Panc1 (cell line): ENCODE measurements at regions not wholly inside any gene's neighbourhood (a gene's known extent, or its start where the extent isn't known, plus 50 kb on each side); places are given as distances from the start of the nearest gene placed in this dataset.

Experiments used
- ATAC-seq: fragments of 200-7000 bp; cut with Tn5 transposase; 2 replicates; pipeline ENCODE4 v1.9.1; 2020; ENCODE audit warnings: mild to moderate bottlenecking, moderate library complexity
- BruUV-seq: library from RNA; stranded (reverse); fragments of 400-500 nt; replicated peaks from 2 replicates; lab custom pipeline; 2021; lab: Mats Ljungman, UMichigan
- CTCF ChIA-PET: fragments of 300-600 bp; sonication (Branson Sonifier 250); formaldehyde crosslinking; loops from one replicate; lab custom pipeline; 2022; ENCODE audit warnings: antibody characterized with exemption; lab: Charles Lee
- POLR2A ChIA-PET: fragments of 300-600 bp; sonication (Branson Sonifier 250); formaldehyde crosslinking; loops from one replicate; lab custom pipeline; 2022; ENCODE audit warnings: antibody characterized with exemption; lab: Charles Lee
- DNase-seq: peaks from one replicate; pipeline ENCODE4 v3.0.0-alpha.2; 2010; ENCODE audit warnings: low read depth, low spot score
- H3K27ac ChIP-seq: 2 replicates; pipeline ENCODE4 v1.5.1; 2011; ENCODE audit warnings: mild to moderate bottlenecking, low read length, inconsistent platforms
- H3K27me3 ChIP-seq: fragments of 200-500 bp; sonication (Bioruptor generic); 2 replicates; pipeline ENCODE4 v1.6.0; 2014; ENCODE audit warnings: low read length, inconsistent platforms; ENCODE audit not compliant: control insufficient read depth, insufficient read depth
- H3K36me3 ChIP-seq: fragments of 200-500 bp; sonication (Bioruptor generic); 2 replicates; pipeline ENCODE4 v1.5.1; 2014; ENCODE audit warnings: inconsistent platforms, mild to moderate bottlenecking, low read length, moderate library complexity; ENCODE audit not compliant: control insufficient read depth, insufficient read depth
- H3K4me1 ChIP-seq: 2 replicates; pipeline ENCODE4 v1.5.1; 2011; ENCODE audit warnings: inconsistent platforms, mild to moderate bottlenecking, low read length, moderate library complexity; ENCODE audit not compliant: control insufficient read depth, insufficient read depth
- H3K4me3 ChIP-seq, 2 experiments: 2 replicates each; pipeline ENCODE4 v1.5.1; 2011 to 2012; ENCODE audit warnings: low read depth in 2 of 2, low read length in 2 of 2, mild to moderate bottlenecking in 2 of 2, inconsistent platforms in 1 of 2, moderate library complexity in 1 of 2
- H3K9me3 ChIP-seq: fragments of 200-500 bp; sonication (Bioruptor generic); 2 replicates; pipeline ENCODE4 v1.5.1; 2014; ENCODE audit warnings: low read depth, mild to moderate bottlenecking, inconsistent platforms, low read length, moderate library complexity; ENCODE audit not compliant: control insufficient read depth, insufficient read depth
- CTCF ChIP-seq: fragments of 450-650 bp; IDR thresholded peaks from 2 replicates; pipeline ENCODE4 v1.5.1; 2017; ENCODE audit warnings: mild to moderate bottlenecking
- POLR2AphosphoS5 ChIP-seq: IDR thresholded peaks from 2 replicates; pipeline ENCODE4 v1.6.1; 2012; ENCODE audit warnings: mild to moderate bottlenecking, low read depth, low read length, moderate library complexity
- REST ChIP-seq, 2 experiments: IDR thresholded peaks; 2 replicates each; pipeline ENCODE4 v1.6.1; 2011 to 2012; ENCODE audit warnings: low read depth in 2 of 2, control low read depth in 1 of 2, low read length in 1 of 2, mild to moderate bottlenecking in 1 of 2, moderate library complexity in 1 of 2; ENCODE audit not compliant: insufficient read depth in 1 of 2
- SIN3A ChIP-seq: IDR thresholded peaks from 2 replicates; pipeline ENCODE4 v1.6.1; 2012; ENCODE audit warnings: low read depth, mild to moderate bottlenecking, low read length, moderate library complexity, borderline replicate concordance; ENCODE audit not compliant: insufficient read depth
- TCF7L2 ChIP-seq: IDR thresholded peaks from 2 replicates; pipeline ENCODE4 v1.6.1; 2011; ENCODE audit warnings: mild to moderate bottlenecking, low read depth, low read length, inconsistent platforms
- in situ Hi-C: cut with HindIII; loops from 2 replicates; pipeline ENCODE4 v1.10.0; 2016; ENCODE audit warnings: low sequenced_read_pairs, low pct_unique_long_range_greater_than_20kb
- intact Hi-C: fragments of 100-400 bp; cut with micrococcal nuclease; formaldehyde crosslinking; loops from one replicate; pipeline ENCODE4 v1.10.0; 2022; ENCODE audit not compliant: unreplicated experiment

DNA sequence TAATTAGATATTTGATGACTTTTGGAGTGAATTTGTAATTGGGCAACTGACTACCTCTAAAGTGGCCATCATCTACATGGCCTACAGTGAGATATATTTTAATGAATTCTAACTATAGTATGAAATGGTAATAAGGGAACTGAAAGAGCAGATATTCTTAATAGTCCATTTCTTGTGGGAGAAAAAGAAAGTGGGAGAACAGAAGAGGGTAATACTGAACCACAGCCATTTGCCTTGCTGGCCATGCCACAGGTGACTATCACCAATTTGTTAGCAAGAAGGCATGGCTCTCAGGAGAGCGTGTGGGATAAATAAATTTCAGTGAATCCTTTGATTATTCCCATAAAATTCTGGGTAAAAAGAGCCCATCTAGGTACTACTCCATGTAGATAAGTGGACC, 1074.0 kb upstream of the MAP3K7 start:
- in situ Hi-C loops: no loop called here
- no peak overlapping the region for H3K27ac ChIP-seq
- ATAC-seq (no peak), DNase-seq (no peak)
- H3K36me3 ChIP-seq: no peaks in the 10 kb centered on the region
- H3K4me1 ChIP-seq: no peaks in the 10 kb centered on the region
- BruUV-seq: no TSS peak
- ChIA-PET POLR2A (no interaction called here), CTCF (no interaction called here)
- no peak overlapping the region for H3K4me3 ChIP-seq
- intact Hi-C loops: no loop called here
- no peaks in the 10 kb centered on the region; the same call in 1 of the 2 replicates for H3K9me3 ChIP-seq
- H3K27me3 ChIP-seq: no peaks in the 10 kb centered on the region
- TF ChIP-seq TCF7L2 (no peak), POLR2AphosphoS5 (no peak), REST (IDR thresholded peaks at IDR 0.05; ENCODE audit: insufficient read depth in 1 of 2, low read depth in 2 of 2, low read length in 1 of 2) (no peak), CTCF (no peak), SIN3A (no peak)

DNA sequence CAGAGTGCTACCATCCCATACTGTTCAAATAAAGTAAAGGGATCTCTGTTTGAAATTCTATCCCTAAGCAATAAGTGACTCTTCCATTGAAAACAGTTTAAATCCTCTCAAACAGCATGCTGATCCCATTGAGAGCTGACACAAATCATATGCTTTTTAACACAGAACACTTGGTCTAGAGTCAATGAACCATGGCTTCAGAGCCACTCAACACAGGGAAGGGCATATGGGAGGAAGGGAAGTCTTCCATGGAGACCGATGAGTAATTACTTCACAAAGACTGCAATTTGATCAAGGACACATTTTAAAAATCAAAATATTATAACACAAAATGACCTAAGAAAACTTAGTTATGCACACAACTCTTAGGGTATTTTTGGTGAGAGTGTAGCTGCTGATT, 1073.0 kb upstream of the MAP3K7 start:
- no peak for DNase-seq
- CTCF ChIA-PET: no interaction called here
- in situ Hi-C loops: no loop called here

More for the DNA sequence above, 1073.0 kb upstream of the MAP3K7 start:
- Histone ChIP-seq H3K9me3 (no peaks in the 10 kb centered on the region; the same call in 1 of the 2 replicates), H3K36me3 (no peaks in the 10 kb centered on the region), H3K27me3 (no peaks in the 10 kb centered on the region), H3K4me1 (no peaks in the 10 kb centered on the region), H3K27ac (no peak overlapping the region), H3K4me3 (no peak overlapping the region)
- no TSS peak for BruUV-seq
- no peak for ATAC-seq
- intact Hi-C loops: no loop called here
- TF ChIP-seq TCF7L2: no peak
- no peak for TF ChIP-seq REST (IDR thresholded peaks at IDR 0.05; ENCODE audit: insufficient read depth in 1 of 2, low read depth in 2 of 2, low read length in 1 of 2)
- TF ChIP-seq POLR2AphosphoS5: no peak
- no peak for TF ChIP-seq CTCF
- no peak for TF ChIP-seq SIN3A
- POLR2A ChIA-PET: no interaction called here
